Mammary epithelial cell (primary cell): ENCODE measurements at regions not wholly inside any gene's neighbourhood (a gene's known extent, or its start where the extent isn't known, plus 50 kb on each side); places are given as distances from the start of the nearest gene placed in this dataset.

ENCODE experiments used
- CTCF ChIP-seq, 2 donors: IDR thresholded peaks in 1 of 2; conservative IDR thresholded peaks in 1 of 2; 2 replicates each; pipeline ENCODE4 v1.5.1; 2011 to 2012; ENCODE audit warnings: inconsistent platforms in 2 of 2, low read length in 2 of 2, mild to moderate bottlenecking in 2 of 2, control low read depth in 1 of 2, low read depth in 1 of 2; ENCODE audit not compliant: insufficient read depth in 1 of 2; ENCODE audit errors: extremely low read depth in 1 of 2
- EZH2 ChIP-seq: IDR thresholded peaks from 2 replicates; pipeline ENCODE4 v1.6.1; 2012; ENCODE audit warnings: low read length, inconsistent platforms, borderline replicate concordance

DNA sequence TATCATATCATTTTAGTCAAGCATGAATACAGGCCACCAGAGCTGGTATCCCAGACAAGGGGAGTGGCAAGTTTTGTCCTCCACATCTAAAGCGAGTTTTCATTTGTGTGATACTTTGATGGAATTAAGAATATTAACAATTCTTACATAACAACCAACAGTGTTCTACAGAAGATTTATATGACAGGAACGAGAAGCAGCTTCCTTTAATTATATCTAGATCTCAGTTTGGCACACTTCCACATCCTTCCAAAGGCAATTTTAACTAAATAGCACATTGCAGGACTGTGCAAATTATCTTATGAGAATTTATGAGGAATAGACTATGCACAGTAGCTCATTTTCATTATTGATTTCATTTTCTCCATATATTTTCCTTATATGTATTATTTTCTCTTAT, 121.2 kb upstream of the GUCY1A1 start:
- no peak for TF ChIP-seq CTCF (conservative IDR thresholded peaks at IDR 0.05 in 1 of 2, IDR thresholded peaks at IDR 0.05 in 1 of 2; ENCODE audit: extremely low read depth in 1 of 2, insufficient read depth in 1 of 2, low read depth in 1 of 2, low read length in 2 of 2)
- no peak for TF ChIP-seq EZH2
